NCI-H2171 (cell line): ENCODE measurements at regions not wholly inside any gene's neighbourhood (a gene's known extent, or its start where the extent isn't known, plus 50 kb on each side); places are given as distances from the start of the nearest gene placed in this dataset.
A peak's percentile ranks its signal among the peaks of the same experiment; 100 is the strongest.
"Not testable (repeated sequence)": the region's sequence is repeated elsewhere in the genome, so short reads cannot be mapped to it uniquely, and the experiment has no call there.

ENCODE experiments used
- DNase-seq: peaks from one replicate; lab custom pipeline; 2025; lab: John Stamatoyannopoulos, UW

DNA sequence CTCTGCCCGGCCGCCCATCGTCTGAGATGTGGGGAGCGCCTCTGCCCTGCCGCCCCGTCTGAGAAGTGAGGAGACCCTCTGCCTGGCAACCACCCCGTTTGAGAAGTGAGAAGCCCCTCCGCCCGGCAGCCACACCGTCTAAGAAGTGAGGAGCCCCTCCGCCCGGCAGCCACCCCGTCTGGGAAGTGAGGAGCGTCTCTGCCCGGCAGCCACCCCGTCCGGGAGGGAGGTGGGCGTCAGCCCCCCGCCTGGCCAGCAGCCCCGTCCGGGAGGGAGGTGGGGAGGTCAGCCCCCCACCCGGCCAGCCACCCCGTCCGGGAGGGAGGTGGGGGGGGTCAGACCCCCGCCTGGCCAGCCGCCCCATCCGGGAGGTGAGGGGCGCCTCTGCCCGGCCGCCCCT lies 63.0 kb upstream of the IGFBP7 start:
- not testable (repeated sequence) for DNase-seq

DNA sequence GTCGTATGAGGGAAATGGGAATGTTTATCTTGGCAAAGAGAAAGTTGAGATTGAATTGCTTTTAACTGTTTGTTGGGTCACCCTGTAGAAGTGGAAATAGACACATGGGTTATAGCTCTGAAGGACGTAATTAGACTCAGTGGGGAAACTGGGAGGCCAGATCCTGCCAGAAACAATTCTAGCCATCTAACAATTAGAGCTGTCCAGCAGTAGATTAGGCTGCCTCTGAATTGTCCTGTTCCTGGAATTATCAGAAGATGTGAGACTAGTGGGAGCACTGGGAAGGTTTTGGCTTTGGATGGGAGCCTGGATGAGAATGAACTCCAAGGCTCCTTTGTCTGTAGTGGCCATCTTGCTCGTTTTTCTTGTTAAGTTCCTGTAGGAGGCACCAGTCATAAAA lies 61.9 kb upstream of the IGFBP7 start:
- no peak for DNase-seq

DNA sequence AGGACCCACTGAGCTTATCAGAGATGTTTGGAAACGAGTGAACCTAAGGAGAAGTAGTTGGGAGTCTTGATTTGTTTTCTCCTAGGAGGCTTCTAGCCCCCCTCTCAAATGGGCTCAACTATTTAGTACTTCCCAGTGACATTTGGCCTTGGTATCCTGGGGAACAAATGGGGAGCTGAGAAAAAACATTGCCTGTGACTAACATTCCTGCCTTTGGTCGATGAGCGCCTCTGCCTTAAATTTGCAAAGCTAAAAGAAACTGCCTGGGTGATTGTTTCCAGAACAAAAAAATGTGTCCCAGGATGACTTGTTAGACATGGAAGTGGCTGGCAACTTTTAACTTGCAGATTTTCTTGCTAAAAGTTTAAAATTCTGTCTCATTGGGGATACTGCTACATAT lies 58.8 kb upstream of the IGFBP7 start:
- DNase-seq: no peak

DNA sequence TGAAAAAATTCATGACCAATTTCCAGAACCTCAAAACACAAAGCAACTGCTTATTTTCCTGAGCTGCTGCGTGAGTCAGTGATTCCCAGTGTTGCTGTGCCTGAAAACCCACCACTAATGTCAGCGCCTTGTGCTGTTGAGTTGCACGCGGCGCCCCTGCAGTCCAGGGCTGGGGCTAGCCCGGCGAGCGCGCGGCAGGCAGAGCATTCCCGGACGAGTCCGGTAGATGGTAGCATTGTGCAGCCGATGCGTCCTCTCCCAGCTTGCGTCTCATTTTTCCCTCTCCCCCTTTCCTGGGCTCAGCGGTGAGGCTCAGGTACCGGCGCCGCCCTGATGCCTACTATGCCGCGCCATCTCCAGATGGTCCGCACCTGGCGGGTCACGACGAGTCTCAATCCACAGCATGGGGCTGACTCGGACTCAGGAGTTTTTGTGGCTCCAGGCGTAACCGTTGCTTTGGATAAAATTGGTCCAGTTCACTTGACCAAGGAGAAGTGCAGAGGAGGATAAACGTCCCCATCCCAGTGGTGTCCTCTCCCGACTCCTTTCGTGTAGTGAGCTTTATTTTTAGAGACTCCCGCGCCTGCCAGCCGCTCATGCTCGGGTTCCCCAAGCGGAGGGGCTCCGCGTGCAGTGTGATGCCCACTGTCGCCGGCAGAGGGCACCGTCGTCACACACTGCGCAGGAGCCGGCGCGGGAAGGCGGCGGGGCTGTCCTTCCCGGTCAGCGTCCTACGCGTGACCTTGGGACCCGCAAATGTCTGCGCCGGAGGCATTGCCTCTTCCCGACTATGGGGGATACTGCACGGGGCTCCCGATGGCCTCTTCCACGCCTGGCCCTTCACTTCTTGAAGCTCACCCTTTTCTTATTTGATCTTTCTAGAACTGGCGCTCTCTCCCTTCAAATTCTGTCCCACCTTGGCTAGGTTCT lies 53.6 kb upstream of the IGFBP7 start:
- DNase-seq: peak; percentile 73

DNA sequence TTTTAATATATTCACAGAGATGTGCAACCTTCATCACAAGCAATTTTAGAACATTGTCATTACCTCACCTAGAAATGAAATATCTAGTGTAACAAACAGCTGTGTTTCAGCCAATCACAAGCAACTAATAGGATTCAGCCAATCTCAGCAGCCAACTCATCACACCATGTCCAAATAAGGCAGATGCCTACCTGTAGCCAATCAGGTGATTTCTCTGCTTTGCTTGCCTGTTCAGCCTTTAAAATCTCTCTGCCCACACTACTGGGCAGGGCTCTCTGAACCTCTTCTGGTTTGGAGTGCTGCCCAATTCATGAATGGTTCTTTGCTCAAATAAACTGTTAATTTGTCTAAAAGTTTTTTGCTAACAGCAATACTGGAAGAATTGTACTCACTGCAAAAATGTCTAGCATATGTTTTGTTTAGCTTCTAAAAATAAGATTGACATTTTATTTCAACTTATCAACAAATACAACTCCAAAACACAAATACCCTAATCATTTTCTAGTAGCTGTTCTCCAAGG lies 52.4 kb upstream of the IGFBP7 start:
- DNase-seq: no peak
